BJ (cell line): ENCODE measurements at regions not wholly inside any gene's neighbourhood (a gene's known extent, or its start where the extent isn't known, plus 50 kb on each side); places are given as distances from the start of the nearest gene placed in this dataset.

Experiments
- CTCF ChIA-PET: fragments of 350-600 bp; formaldehyde crosslinking; extraction: SDS; loops from one replicate; lab custom pipeline; 2021; ENCODE audit warnings: antibody characterized with exemption, inconsistent platforms; lab: Yijun Ruan, JAX
- POLR2A ChIA-PET: fragments of 300-600 bp; sonication (Branson Sonifier 250); formaldehyde crosslinking; extraction: SDS; loops from one replicate; lab custom pipeline; 2021; ENCODE audit warnings: antibody characterized with exemption; lab: Charles Lee
- DNase-seq: peaks from one replicate; pipeline ENCODE4 v3.0.0-alpha.2; 2011; ENCODE audit warnings: low read depth
- H3K27me3 ChIP-seq: 2 replicates; pipeline ENCODE4 v1.6.0; 2011; ENCODE audit warnings: low read length; ENCODE audit not compliant: control insufficient read depth, insufficient read depth
- H3K36me3 ChIP-seq: 2 replicates; pipeline ENCODE4 v1.5.1; 2011; ENCODE audit warnings: low read length; ENCODE audit not compliant: control insufficient read depth, insufficient read depth
- H3K4me3 ChIP-seq: 2 replicates; pipeline ENCODE4 v1.5.1; 2011; ENCODE audit warnings: low read depth, mild to moderate bottlenecking, control low read depth, low read length
- CTCF ChIP-seq: IDR thresholded peaks from 2 replicates; pipeline ENCODE4 v1.5.1; 2011; ENCODE audit warnings: low read depth, mild to moderate bottlenecking, control low read depth, inconsistent platforms, low read length, moderate library complexity; ENCODE audit not compliant: insufficient read depth

- ChIA-PET POLR2A (no interaction called here), CTCF (no interaction called here)
- DNase-seq = no peak
- no peak for TF ChIP-seq CTCF
- H3K27me3 ChIP-seq = no peaks in the 10 kb centered on the region
- no peak overlapping the region for H3K4me3 ChIP-seq
- H3K36me3 ChIP-seq = no peaks in the 10 kb centered on the region
Observed at GRCh38 chr1:199038156-199038555, 399.3 kb downstream of the PTPRC start.

- ChIA-PET CTCF (no interaction called here), POLR2A (no interaction called here)
- H3K36me3 ChIP-seq = no peaks in the 10 kb centered on the region
- no peak for TF ChIP-seq CTCF
- no peak overlapping the region for H3K4me3 ChIP-seq
- H3K27me3 ChIP-seq = no peaks in the 10 kb centered on the region
- DNase-seq = no peak
Observed at GRCh38 chr1:199040076-199040905, 401.5 kb downstream of the PTPRC start.

- TF ChIP-seq CTCF = no peak
- no peaks in the 10 kb centered on the region for H3K27me3 ChIP-seq
- DNase-seq = no peak
- H3K4me3 ChIP-seq = no peak overlapping the region
- no peaks in the 10 kb centered on the region for H3K36me3 ChIP-seq
- ChIA-PET CTCF (no interaction called here), POLR2A (no interaction called here)
Observed at GRCh38 chr1:199041173-199041914, 402.5 kb downstream of the PTPRC start.

GRCh38 chr1:199042193-199042592 lies 403.4 kb downstream of the PTPRC start:
- TF ChIP-seq CTCF = no peak
- H3K36me3 ChIP-seq = no peaks in the 10 kb centered on the region
- H3K27me3 ChIP-seq = no peaks in the 10 kb centered on the region
- ChIA-PET POLR2A (no interaction called here), CTCF (no interaction called here)
- H3K4me3 ChIP-seq = no peak overlapping the region
- DNase-seq = no peak

- POLR2A ChIA-PET = no interaction called here
- DNase-seq = no peak
- H3K27me3 ChIP-seq = no peaks in the 10 kb centered on the region
- CTCF ChIA-PET = interaction anchor here (1.2 kb wide), 1 partner anchor 65 kb away, joined by 4 read pairs; no protein-coding TSS in a partner anchor
- no peak overlapping the region for H3K4me3 ChIP-seq
- H3K36me3 ChIP-seq = no peaks in the 10 kb centered on the region
- TF ChIP-seq CTCF = no peak
Observed at GRCh38 chr1:199044191-199044590, 405.4 kb downstream of the PTPRC start.
